Body of pancreas (tissue), 4 donors: ENCODE measurements at regions not wholly inside any gene's neighbourhood (a gene's known extent, or its start where the extent isn't known, plus 50 kb on each side); places are given as distances from the start of the nearest gene placed in this dataset.

Experiments used
- POLR2A ChIP-seq, 3 donors: fragments of 450-650 bp; IDR thresholded peaks; one replicate each; pipeline ENCODE4 v1.6.1; 2016; ENCODE audit warnings: antibody characterized with exemption in 3 of 3, mild to moderate bottlenecking in 2 of 3
- TF ChIP-seq, protein P1 (sequence below), 7 experiments: fragments of 450-650 bp in 4 of 7; fragments of 200-600 bp in 3 of 7; sonication (generic) in 3 of 7; IDR thresholded peaks; one replicate each; pipeline ENCODE4 v1.5.1; 2016 to 2019; ENCODE audit warnings: antibody characterized with exemption in 7 of 7

DNA sequence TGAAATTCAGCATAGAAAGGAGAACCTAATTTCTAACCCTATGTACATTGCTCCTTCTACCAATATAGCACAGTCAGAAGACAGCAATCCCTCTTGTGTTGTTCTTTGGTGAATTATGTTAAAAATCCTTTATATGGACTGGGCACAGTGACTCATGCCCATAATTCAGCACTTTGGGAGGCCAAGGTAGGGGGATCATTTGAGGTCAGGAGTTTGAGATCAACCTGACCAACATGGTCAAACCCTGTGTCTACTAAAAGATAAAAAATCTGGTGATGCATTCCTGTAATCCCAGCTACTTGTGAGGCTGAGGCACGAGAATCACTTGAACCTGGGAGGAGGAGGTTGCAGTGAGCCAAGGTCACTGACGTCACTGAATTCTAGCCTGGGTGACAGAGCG, 195.6 kb downstream of the TMX3 start:
- TF ChIP-seq, protein P1, sequence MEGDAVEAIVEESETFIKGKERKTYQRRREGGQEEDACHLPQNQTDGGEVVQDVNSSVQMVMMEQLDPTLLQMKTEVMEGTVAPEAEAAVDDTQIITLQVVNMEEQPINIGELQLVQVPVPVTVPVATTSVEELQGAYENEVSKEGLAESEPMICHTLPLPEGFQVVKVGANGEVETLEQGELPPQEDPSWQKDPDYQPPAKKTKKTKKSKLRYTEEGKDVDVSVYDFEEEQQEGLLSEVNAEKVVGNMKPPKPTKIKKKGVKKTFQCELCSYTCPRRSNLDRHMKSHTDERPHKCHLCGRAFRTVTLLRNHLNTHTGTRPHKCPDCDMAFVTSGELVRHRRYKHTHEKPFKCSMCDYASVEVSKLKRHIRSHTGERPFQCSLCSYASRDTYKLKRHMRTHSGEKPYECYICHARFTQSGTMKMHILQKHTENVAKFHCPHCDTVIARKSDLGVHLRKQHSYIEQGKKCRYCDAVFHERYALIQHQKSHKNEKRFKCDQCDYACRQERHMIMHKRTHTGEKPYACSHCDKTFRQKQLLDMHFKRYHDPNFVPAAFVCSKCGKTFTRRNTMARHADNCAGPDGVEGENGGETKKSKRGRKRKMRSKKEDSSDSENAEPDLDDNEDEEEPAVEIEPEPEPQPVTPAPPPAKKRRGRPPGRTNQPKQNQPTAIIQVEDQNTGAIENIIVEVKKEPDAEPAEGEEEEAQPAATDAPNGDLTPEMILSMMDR (IDR thresholded peaks at IDR 0.05): no peak
- no peak for TF ChIP-seq POLR2A (IDR thresholded peaks at IDR 0.05)
